ENCODE measurements at regions not wholly inside any gene's neighbourhood (a gene's known extent, or its start where the extent isn't known, plus 50 kb on each side); places are given as distances from the start of the nearest gene placed in this dataset.

DNA sequence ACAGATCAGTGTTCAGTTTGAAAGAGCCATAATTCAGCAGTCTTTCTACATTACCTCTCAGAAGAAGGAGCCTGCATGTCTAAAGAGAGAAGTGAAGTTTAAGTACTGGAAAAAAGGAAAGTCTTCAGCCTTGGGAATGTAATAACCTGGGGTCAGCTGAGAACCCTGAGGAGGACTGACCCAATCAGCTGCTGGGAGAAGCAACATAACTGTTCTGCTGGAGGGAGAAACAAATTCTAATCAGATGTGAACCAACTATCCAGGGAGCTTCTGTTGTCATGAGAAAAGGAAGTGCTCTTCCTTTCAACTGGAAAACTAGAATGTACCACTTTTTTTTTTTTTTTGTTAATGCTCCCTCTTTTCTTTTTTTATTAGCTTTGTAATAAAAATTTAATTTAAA is 64.5 kb upstream of the PDE5A start:
- no peak for TF ChIP-seq POLR2A (IDR thresholded peaks at IDR 0.05; ENCODE audit: extremely low read depth, insufficient read length)
- TF ChIP-seq, protein P1, sequence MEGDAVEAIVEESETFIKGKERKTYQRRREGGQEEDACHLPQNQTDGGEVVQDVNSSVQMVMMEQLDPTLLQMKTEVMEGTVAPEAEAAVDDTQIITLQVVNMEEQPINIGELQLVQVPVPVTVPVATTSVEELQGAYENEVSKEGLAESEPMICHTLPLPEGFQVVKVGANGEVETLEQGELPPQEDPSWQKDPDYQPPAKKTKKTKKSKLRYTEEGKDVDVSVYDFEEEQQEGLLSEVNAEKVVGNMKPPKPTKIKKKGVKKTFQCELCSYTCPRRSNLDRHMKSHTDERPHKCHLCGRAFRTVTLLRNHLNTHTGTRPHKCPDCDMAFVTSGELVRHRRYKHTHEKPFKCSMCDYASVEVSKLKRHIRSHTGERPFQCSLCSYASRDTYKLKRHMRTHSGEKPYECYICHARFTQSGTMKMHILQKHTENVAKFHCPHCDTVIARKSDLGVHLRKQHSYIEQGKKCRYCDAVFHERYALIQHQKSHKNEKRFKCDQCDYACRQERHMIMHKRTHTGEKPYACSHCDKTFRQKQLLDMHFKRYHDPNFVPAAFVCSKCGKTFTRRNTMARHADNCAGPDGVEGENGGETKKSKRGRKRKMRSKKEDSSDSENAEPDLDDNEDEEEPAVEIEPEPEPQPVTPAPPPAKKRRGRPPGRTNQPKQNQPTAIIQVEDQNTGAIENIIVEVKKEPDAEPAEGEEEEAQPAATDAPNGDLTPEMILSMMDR (IDR thresholded peaks at IDR 0.05; ENCODE audit: low read depth, low read length): no peak
- H3K4me3 ChIP-seq (ENCODE audit: low read depth, low read length): no peak overlapping the region
- DNase-seq (ENCODE audit: low read depth): no peak

DNA sequence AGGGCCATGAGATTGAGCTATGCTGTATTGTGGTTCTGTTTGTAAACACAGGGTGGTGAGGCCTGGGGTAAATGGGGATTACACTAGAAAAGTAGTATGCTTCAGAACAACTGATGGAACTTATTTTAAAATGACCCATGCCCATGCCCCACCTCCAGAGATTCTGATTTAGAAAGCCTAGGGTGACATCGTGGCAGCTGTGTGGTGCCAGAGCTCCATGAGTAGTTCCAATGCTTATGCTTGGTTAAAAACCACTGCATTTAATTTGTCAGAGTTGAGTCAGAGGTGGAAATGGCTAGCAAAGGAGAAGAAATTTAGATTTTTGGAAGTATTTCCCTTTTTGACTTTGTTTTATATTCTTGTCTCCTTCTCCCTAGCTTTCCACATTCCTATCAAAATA is 63.4 kb upstream of the PDE5A start:
- no peak for TF ChIP-seq MYC (IDR thresholded peaks at IDR 0.05; ENCODE audit: low read depth, low read length)
- TF ChIP-seq, protein P2, sequence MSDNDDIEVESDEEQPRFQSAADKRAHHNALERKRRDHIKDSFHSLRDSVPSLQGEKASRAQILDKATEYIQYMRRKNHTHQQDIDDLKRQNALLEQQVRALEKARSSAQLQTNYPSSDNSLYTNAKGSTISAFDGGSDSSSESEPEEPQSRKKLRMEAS (IDR thresholded peaks at IDR 0.05; ENCODE audit: low read depth, low read length): no peak
- TF ChIP-seq, protein P1 (IDR thresholded peaks at IDR 0.05; ENCODE audit: low read depth, low read length): no peak
- no peak overlapping the region for H3K4me3 ChIP-seq (ENCODE audit: low read depth, low read length)
- DNase-seq (ENCODE audit: low read depth): no peak

DNA sequence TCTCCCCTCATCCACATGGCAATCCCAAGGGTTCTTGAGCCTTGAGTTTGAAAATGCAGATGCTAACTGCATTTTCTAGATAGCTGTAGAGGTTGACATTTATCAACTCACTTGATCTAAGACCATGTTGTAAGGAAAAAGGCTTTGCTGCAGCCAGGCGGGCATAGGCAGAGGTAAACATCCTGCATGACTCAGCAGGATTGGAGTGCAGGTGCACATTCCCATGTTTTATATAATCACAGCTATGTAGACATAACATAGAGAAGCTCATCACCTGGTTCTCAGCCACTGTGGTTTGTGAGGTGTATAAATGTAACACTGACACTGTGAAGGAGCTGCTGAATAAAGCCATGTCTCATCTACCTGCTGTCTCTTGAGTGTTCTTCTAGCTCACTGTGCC is 62.3 kb upstream of the PDE5A start:
- no peak overlapping the region for H3K4me3 ChIP-seq (ENCODE audit: low read depth, low read length)
- TF ChIP-seq MYC (IDR thresholded peaks at IDR 0.05; ENCODE audit: low read depth, low read length) (no peak), POLR2A (IDR thresholded peaks at IDR 0.05; ENCODE audit: extremely low read depth, insufficient read length) (no peak)
- TF ChIP-seq, protein P1 (IDR thresholded peaks at IDR 0.05; ENCODE audit: low read depth, low read length): no peak
- TF ChIP-seq, protein P2 (IDR thresholded peaks at IDR 0.05; ENCODE audit: low read depth, low read length): no peak
- DNase-seq (ENCODE audit: low read depth): peak; percentile 11

DNA sequence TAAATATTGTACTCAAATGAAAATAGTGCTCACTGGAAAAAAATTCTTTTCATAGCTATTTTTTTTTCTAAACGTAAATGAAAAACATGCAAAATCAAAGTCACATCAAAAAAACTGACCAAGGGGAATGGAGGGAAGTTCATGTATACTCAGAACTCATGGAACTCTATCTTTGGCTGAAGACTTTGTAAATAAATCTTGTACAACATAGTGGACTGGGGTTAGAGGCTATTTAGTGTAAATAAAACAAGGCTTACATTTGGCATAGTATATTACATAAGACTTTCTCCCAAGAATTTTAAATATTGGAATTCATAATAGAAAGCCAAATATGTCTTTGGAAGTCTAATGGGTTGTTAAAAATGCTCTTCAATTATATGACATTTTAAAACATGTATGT is 59.8 kb upstream of the PDE5A start:
- no peak for DNase-seq (ENCODE audit: low read depth)
- no peak for TF ChIP-seq MYC (IDR thresholded peaks at IDR 0.05; ENCODE audit: low read depth, low read length)
- TF ChIP-seq, protein P1 (IDR thresholded peaks at IDR 0.05; ENCODE audit: low read depth, low read length): no peak
- TF ChIP-seq, protein P2 (IDR thresholded peaks at IDR 0.05; ENCODE audit: low read depth, low read length): no peak
- TF ChIP-seq POLR2A (IDR thresholded peaks at IDR 0.05; ENCODE audit: extremely low read depth, insufficient read length): no peak
- no peak overlapping the region for H3K4me3 ChIP-seq (ENCODE audit: low read depth, low read length)

DNA sequence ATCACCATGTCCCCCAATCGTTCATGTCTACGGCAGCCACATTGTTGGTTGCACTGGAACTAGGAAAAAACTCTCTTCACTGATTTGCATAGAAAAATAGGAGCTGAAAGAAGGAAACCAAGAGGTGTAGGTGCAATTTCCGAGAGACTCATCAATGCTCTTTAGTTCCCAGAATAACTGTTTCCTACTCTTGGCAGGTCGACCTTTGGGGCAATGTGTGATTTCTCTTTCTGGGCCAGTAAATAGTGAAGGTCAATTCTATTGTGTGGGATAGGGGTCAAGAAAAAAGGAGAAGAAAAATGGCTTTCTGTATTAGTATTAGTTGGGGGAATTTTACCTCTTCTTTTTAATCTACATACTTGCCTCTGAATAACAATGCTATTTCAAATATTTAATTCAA is 55.9 kb upstream of the PDE5A start:
- DNase-seq (ENCODE audit: low read depth): no peak
- no peak overlapping the region for H3K4me3 ChIP-seq (ENCODE audit: low read depth, low read length)
- TF ChIP-seq, protein P2 (IDR thresholded peaks at IDR 0.05; ENCODE audit: low read depth, low read length): no peak
- TF ChIP-seq MYC (IDR thresholded peaks at IDR 0.05; ENCODE audit: low read depth, low read length) (no peak), POLR2A (IDR thresholded peaks at IDR 0.05; ENCODE audit: extremely low read depth, insufficient read length) (no peak)
- TF ChIP-seq, protein P1 (IDR thresholded peaks at IDR 0.05; ENCODE audit: low read depth, low read length): no peak

DNA sequence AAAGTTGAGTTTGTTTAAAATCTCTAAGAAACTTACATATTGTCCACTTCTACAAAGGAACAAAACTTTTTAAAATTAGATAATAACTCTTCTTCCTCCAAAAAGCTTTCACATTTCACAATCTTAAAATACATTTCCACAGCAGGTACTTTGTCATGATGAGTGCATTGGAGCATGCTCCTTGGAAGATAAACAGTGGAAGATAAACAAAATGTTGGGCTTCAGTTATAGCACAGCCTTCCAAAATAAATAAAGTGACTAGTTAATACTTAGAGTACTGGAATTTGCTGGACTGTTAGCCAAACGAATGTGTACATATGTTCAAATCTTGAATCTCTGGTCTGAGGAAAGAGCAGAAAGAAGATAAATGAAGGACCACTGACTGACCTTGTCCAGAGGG is 54.9 kb upstream of the PDE5A start:
- DNase-seq (ENCODE audit: low read depth): no peak
- H3K4me3 ChIP-seq (ENCODE audit: low read depth, low read length): no peak overlapping the region
- TF ChIP-seq, protein P1 (IDR thresholded peaks at IDR 0.05; ENCODE audit: low read depth, low read length): no peak
- TF ChIP-seq MYC (IDR thresholded peaks at IDR 0.05; ENCODE audit: low read depth, low read length): no peak
- TF ChIP-seq, protein P2 (IDR thresholded peaks at IDR 0.05; ENCODE audit: low read depth, low read length): no peak
- no peak for TF ChIP-seq POLR2A (IDR thresholded peaks at IDR 0.05; ENCODE audit: extremely low read depth, insufficient read length)
